HepG2 (cell line): ENCODE measurements at regions not wholly inside any gene's neighbourhood (a gene's known extent, or its start where the extent isn't known, plus 50 kb on each side); places are given as distances from the start of the nearest gene placed in this dataset.

ENCODE experiments used
- CEBPB ChIP-seq: IDR thresholded peaks from 2 replicates; pipeline ENCODE4 v1.6.1; 2011; ENCODE audit warnings: low read depth, low read length, improper control_type of control experiment, borderline replicate concordance
- MBNL3 ChIP-seq: fragments of 250-450 bp; sonication (Bioruptor Pico); conservative IDR thresholded peaks from 2 replicates; pipeline ENCODE4 v1.8.0; 2022; ENCODE audit warnings: mild to moderate bottlenecking, inconsistent platforms
- MTA1 ChIP-seq: sonication (generic); formaldehyde crosslinking; IDR thresholded peaks from 2 replicates; pipeline ENCODE4 v1.4.0; 2020; ENCODE audit warnings: missing genetic modification reagents, mild to moderate bottlenecking, borderline replicate concordance
- ZBTB21 ChIP-seq: sonication (generic); formaldehyde crosslinking; IDR thresholded peaks from 2 replicates; pipeline ENCODE4 v1.4.0; 2020; ENCODE audit warnings: missing genetic modification reagents
- ZBTB44 ChIP-seq: sonication (generic); formaldehyde crosslinking; IDR thresholded peaks from 2 replicates; pipeline ENCODE4 v1.4.0; 2020; ENCODE audit warnings: missing genetic modification reagents

GRCh38 chr7:54955296-54955695 is 63.5 kb upstream of the EGFR start:
- TF ChIP-seq CEBPB, result no peak
- no peak for TF ChIP-seq ZBTB44
- TF ChIP-seq ZBTB21 (CRISPR knock-in tag), result no peak
- TF ChIP-seq MBNL3 (CRISPR knock-in tag), result no peak
- no peak for TF ChIP-seq MTA1 (CRISPR knock-in tag)
